ENCODE measurements at regions not wholly inside any gene's neighbourhood (a gene's known extent, or its start where the extent isn't known, plus 50 kb on each side); places are given as distances from the start of the nearest gene placed in this dataset.

DNA sequence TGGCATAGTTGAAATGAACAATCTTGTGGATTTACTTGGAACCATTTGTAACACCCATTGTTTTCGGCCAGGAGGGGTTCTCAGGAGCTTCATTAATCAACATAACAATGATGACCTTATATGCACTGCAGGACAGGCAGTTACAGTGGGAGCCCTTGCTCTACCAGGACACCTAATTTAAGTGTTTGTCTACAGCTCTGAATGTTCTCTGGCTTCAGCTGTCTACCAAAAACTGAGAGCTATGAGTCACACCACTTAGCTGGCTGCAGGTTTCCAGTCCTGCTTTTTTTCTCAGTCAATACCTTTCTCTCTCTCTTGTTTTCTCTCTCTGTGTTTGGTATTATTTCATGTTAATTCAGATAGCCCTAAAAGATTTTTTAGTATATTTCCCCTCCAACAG is 105.4 kb upstream of the MBNL2 start:
- H3K4me2 ChIP-seq (ENCODE audit: low read length), result no peak overlapping the region
- no peak overlapping the region for H2AFZ ChIP-seq (ENCODE audit: low read length)
- no peaks in the 10 kb centered on the region for H4K20me1 ChIP-seq (ENCODE audit: insufficient read depth, low read length)
- no peak overlapping the region for H3K4me3 ChIP-seq (ENCODE audit: low read depth, low read length, poor library complexity, severe bottlenecking)
- H3K4me1 ChIP-seq (ENCODE audit: insufficient read depth, low read length, severe bottlenecking), result no peaks in the 10 kb centered on the region
- no peaks in the 10 kb centered on the region for H3K9me3 ChIP-seq (ENCODE audit: low read length)
- H3F3A ChIP-seq (ENCODE audit: insufficient read depth, low read length), result no peaks in the 10 kb centered on the region
- no peaks in the 10 kb centered on the region for H3K27me3 ChIP-seq (ENCODE audit: insufficient read depth, low read length)
- no peak overlapping the region for H3K9ac ChIP-seq (ENCODE audit: low read length)
- H3K36me3 ChIP-seq (ENCODE audit: insufficient read depth, low read length), result no peaks in the 10 kb centered on the region
- TF ChIP-seq EZH2 (IDR thresholded peaks at IDR 0.05; ENCODE audit: borderline replicate concordance, low read length), result no peak
- TF ChIP-seq, protein P1, sequence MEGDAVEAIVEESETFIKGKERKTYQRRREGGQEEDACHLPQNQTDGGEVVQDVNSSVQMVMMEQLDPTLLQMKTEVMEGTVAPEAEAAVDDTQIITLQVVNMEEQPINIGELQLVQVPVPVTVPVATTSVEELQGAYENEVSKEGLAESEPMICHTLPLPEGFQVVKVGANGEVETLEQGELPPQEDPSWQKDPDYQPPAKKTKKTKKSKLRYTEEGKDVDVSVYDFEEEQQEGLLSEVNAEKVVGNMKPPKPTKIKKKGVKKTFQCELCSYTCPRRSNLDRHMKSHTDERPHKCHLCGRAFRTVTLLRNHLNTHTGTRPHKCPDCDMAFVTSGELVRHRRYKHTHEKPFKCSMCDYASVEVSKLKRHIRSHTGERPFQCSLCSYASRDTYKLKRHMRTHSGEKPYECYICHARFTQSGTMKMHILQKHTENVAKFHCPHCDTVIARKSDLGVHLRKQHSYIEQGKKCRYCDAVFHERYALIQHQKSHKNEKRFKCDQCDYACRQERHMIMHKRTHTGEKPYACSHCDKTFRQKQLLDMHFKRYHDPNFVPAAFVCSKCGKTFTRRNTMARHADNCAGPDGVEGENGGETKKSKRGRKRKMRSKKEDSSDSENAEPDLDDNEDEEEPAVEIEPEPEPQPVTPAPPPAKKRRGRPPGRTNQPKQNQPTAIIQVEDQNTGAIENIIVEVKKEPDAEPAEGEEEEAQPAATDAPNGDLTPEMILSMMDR (IDR thresholded peaks at IDR 0.05; ENCODE audit: low read length), result no peak
- no peak overlapping the region for H3K27ac ChIP-seq (ENCODE audit: low read depth, low read length, poor library complexity, severe bottlenecking)
- H3K79me2 ChIP-seq (ENCODE audit: insufficient read depth, low read length), result no peaks in the 10 kb centered on the region
- H3K9me2 ChIP-seq (ENCODE audit: low read depth, low read length), result no peaks in the 10 kb centered on the region

DNA sequence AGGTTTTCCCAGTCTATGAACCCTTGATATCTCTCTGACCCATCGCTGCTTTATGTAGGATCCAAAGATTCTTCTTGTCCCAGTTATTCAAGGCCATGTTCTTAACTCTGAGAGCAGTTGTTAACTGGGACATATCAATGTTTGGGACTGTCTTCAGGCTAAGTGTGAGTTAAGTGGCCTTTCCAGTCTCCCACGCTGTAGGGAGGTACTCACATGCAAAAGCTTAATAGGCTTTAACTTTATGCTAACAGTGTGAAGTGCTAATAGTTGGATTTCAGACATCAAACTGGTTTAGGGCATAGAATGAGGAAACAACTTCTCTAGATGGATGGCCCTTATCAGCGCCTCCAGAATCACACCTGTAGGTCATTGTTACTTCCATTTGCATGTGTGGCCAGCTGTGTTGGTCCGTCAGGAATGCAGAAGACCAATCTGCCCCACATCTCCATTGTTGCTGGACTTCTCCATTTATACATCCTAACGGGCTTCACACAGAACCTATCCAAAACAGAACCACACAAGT is 104.7 kb upstream of the MBNL2 start:
- Histone ChIP-seq H3K36me3 (ENCODE audit: insufficient read depth, low read length) (no peaks in the 10 kb centered on the region), H3K4me3 (ENCODE audit: low read depth, low read length, poor library complexity, severe bottlenecking) (no peak overlapping the region), H3K9ac (ENCODE audit: low read length) (no peak overlapping the region), H3K4me1 (ENCODE audit: insufficient read depth, low read length, severe bottlenecking) (no peaks in the 10 kb centered on the region), H3K27ac (ENCODE audit: low read depth, low read length, poor library complexity, severe bottlenecking) (no peak overlapping the region), H3F3A (ENCODE audit: insufficient read depth, low read length) (no peaks in the 10 kb centered on the region), H3K4me2 (ENCODE audit: low read length) (no peak overlapping the region), H3K9me2 (ENCODE audit: low read depth, low read length) (no peaks in the 10 kb centered on the region), H4K20me1 (ENCODE audit: insufficient read depth, low read length) (no peaks in the 10 kb centered on the region), H3K9me3 (ENCODE audit: low read length) (no peaks in the 10 kb centered on the region), H3K79me2 (ENCODE audit: insufficient read depth, low read length) (no peaks in the 10 kb centered on the region), H3K27me3 (ENCODE audit: insufficient read depth, low read length) (no peaks in the 10 kb centered on the region), H2AFZ (ENCODE audit: low read length) (no peak overlapping the region)
- TF ChIP-seq, protein P1 (IDR thresholded peaks at IDR 0.05; ENCODE audit: low read length), result no peak
- no peak for TF ChIP-seq EZH2 (IDR thresholded peaks at IDR 0.05; ENCODE audit: borderline replicate concordance, low read length)

DNA sequence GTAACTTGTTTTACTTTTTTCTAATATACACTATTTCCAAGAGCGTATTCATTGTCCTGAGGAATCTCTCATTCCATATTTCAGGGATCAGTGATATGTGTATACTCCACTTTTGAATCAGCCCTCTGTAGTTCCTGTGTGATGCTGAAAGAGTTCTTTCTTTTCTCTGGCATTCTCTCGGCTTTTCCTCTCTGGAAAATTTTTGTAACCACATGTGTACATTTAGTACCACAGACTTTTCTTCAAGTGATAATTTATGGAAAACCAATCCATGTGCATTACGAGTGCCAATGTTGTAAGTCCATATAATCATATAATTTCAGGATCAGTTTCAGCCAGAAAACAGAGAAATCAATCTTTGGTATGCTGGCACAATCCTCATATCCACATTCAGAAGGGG is 102.2 kb upstream of the MBNL2 start:
- Histone ChIP-seq H3K9ac (ENCODE audit: low read length) (no peak overlapping the region), H3F3A (ENCODE audit: insufficient read depth, low read length) (no peaks in the 10 kb centered on the region), H3K4me1 (ENCODE audit: insufficient read depth, low read length, severe bottlenecking) (no peaks in the 10 kb centered on the region), H3K4me2 (ENCODE audit: low read length) (no peak overlapping the region), H3K4me3 (ENCODE audit: low read depth, low read length, poor library complexity, severe bottlenecking) (no peak overlapping the region), H3K79me2 (ENCODE audit: insufficient read depth, low read length) (no peaks in the 10 kb centered on the region), H3K27me3 (ENCODE audit: insufficient read depth, low read length) (no peaks in the 10 kb centered on the region), H3K36me3 (ENCODE audit: insufficient read depth, low read length) (no peaks in the 10 kb centered on the region), H3K9me2 (ENCODE audit: low read depth, low read length) (no peaks in the 10 kb centered on the region), H3K27ac (ENCODE audit: low read depth, low read length, poor library complexity, severe bottlenecking) (no peak overlapping the region), H2AFZ (ENCODE audit: low read length) (no peak overlapping the region), H3K9me3 (ENCODE audit: low read length) (no peaks in the 10 kb centered on the region), H4K20me1 (ENCODE audit: insufficient read depth, low read length) (no peaks in the 10 kb centered on the region)
- TF ChIP-seq EZH2 (IDR thresholded peaks at IDR 0.05; ENCODE audit: borderline replicate concordance, low read length), result no peak
- TF ChIP-seq, protein P1 (IDR thresholded peaks at IDR 0.05; ENCODE audit: low read length), result no peak
